ENCODE measurements at regions not wholly inside any gene's neighbourhood (a gene's known extent, or its start where the extent isn't known, plus 50 kb on each side); places are given as distances from the start of the nearest gene placed in this dataset.
"Not testable (repeated sequence)": the region's sequence is repeated elsewhere in the genome, so short reads cannot be mapped to it uniquely, and the experiment has no call there.

DNA sequence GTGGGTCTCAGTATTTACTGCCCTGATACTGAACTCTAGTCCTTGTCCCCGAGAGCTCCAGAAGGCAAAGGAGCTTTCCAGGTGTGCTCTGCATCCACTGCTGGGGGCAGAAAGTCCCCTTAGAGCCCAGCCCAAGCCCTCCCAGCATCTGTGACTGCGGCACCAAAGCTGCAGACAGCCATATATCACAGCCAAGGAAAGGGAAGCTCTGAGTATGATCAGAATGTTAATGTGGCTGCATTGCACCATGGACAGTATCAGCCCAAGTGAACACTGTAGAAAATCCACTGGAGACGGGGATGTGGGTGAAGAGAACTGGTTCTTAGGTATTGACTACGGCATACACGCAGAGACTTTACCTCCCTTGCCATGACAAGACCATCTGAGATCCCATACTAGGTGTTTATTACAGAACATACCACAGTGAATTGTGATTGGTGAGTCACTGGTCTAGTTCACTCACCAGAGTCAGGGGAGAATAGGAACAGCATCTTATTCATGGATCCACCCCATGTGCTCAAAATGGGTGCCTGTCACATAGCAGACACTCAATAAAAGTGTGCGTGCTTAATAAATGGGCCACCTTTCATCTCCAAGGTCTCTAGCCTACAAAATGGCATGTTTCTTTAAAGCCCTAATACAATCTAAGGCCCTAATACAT is 170.3 kb downstream of the HHIPL2 start:
- H4K20me1 ChIP-seq (ENCODE audit: insufficient read depth, low read length): no peaks in the 10 kb centered on the region
- H3K27me3 ChIP-seq (ENCODE audit: insufficient read depth, low read length, poor library complexity): peaks cover 4% of the 10 kb centered on the region
- no peak for ATAC-seq (ENCODE audit: insufficient read depth, low read depth)
- no peaks in the 10 kb centered on the region for H3K4me1 ChIP-seq (ENCODE audit: insufficient read depth, low read length)
- no peaks in the 10 kb centered on the region for H3K36me3 ChIP-seq (ENCODE audit: insufficient read depth, low read length)
- DNase-seq: no peak
- no peak overlapping the region for H3K27ac ChIP-seq (ENCODE audit: low read length)
- H3K9me3 ChIP-seq (ENCODE audit: insufficient read depth, low read length, severe bottlenecking): no peaks in the 10 kb centered on the region
- no peak overlapping the region for H3K9ac ChIP-seq (ENCODE audit: low read depth, low read length)
- H3K79me2 ChIP-seq (ENCODE audit: insufficient read depth, low read length): no peaks in the 10 kb centered on the region
- no peak overlapping the region for H2AFZ ChIP-seq (ENCODE audit: low read depth, low read length)
- no peak overlapping the region for H3K4me2 ChIP-seq (ENCODE audit: insufficient read depth, low read length)
- TF ChIP-seq, protein P1, sequence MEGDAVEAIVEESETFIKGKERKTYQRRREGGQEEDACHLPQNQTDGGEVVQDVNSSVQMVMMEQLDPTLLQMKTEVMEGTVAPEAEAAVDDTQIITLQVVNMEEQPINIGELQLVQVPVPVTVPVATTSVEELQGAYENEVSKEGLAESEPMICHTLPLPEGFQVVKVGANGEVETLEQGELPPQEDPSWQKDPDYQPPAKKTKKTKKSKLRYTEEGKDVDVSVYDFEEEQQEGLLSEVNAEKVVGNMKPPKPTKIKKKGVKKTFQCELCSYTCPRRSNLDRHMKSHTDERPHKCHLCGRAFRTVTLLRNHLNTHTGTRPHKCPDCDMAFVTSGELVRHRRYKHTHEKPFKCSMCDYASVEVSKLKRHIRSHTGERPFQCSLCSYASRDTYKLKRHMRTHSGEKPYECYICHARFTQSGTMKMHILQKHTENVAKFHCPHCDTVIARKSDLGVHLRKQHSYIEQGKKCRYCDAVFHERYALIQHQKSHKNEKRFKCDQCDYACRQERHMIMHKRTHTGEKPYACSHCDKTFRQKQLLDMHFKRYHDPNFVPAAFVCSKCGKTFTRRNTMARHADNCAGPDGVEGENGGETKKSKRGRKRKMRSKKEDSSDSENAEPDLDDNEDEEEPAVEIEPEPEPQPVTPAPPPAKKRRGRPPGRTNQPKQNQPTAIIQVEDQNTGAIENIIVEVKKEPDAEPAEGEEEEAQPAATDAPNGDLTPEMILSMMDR (IDR thresholded peaks at IDR 0.05; ENCODE audit: borderline replicate concordance, extremely low read depth, low read length, poor library complexity, severe bottlenecking): no peak
- no peak for TF ChIP-seq EZH2 (IDR thresholded peaks at IDR 0.05; ENCODE audit: borderline replicate concordance, low read depth, low read length, severe bottlenecking)
- H3K4me3 ChIP-seq (ENCODE audit: low read depth in 1 of 2, low read length in 2 of 2): no peak overlapping the region

DNA sequence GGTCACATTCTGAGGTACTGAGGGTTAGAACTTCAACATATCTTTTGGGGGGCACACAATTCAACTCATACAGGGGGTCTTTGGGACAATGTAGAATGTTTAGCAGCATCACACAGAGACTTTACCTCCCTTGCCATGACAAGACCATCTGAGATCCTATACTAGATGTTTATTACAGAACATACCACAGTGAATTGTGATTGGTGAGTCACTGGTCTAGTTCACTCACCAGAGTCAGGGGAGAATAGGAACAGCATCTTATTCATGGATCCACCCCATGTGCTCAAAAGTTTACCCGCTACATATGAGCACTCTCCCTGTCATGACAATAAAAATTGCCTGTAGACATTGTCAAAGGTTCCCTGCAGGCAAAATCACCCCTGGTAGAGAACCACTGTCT is 171.1 kb downstream of the HHIPL2 start:
- H3K27me3 ChIP-seq (ENCODE audit: insufficient read depth, low read length, poor library complexity); DNase-seq; H3K27ac ChIP-seq (ENCODE audit: low read length); H3K4me3 ChIP-seq (ENCODE audit: low read depth in 1 of 2, low read length in 2 of 2); ATAC-seq (ENCODE audit: insufficient read depth, low read depth); H3K9me3 ChIP-seq (ENCODE audit: insufficient read depth, low read length, severe bottlenecking); H4K20me1 ChIP-seq (ENCODE audit: insufficient read depth, low read length); H3K4me2 ChIP-seq (ENCODE audit: insufficient read depth, low read length); H3K9ac ChIP-seq (ENCODE audit: low read depth, low read length); H3K79me2 ChIP-seq (ENCODE audit: insufficient read depth, low read length); H3K4me1 ChIP-seq (ENCODE audit: insufficient read depth, low read length); H3K36me3 ChIP-seq (ENCODE audit: insufficient read depth, low read length); H2AFZ ChIP-seq (ENCODE audit: low read depth, low read length): not testable (repeated sequence)

DNA sequence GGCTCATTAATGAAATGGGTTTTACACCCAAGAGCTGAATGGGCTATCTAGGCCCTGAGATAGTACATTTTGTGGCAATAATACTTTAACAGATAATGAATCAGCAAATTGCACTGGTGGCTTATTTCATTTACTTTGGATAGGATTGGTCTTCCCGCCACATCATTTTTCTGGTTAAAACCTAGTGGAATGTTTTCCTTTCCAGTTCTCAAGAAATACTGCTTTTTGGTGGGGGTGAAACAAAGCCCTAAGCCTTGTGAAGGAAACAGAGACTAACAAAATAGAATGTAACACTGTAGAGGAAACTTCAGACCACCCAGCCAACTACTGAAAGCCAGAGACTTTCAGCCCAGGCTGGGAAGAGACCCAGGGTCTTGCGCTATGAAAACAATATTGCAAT is 172.2 kb downstream of the HHIPL2 start:
- no peak overlapping the region for H3K4me2 ChIP-seq (ENCODE audit: insufficient read depth, low read length)
- H3K79me2 ChIP-seq (ENCODE audit: insufficient read depth, low read length): no peaks in the 10 kb centered on the region
- no peak overlapping the region for H3K9ac ChIP-seq (ENCODE audit: low read depth, low read length)

DNA sequence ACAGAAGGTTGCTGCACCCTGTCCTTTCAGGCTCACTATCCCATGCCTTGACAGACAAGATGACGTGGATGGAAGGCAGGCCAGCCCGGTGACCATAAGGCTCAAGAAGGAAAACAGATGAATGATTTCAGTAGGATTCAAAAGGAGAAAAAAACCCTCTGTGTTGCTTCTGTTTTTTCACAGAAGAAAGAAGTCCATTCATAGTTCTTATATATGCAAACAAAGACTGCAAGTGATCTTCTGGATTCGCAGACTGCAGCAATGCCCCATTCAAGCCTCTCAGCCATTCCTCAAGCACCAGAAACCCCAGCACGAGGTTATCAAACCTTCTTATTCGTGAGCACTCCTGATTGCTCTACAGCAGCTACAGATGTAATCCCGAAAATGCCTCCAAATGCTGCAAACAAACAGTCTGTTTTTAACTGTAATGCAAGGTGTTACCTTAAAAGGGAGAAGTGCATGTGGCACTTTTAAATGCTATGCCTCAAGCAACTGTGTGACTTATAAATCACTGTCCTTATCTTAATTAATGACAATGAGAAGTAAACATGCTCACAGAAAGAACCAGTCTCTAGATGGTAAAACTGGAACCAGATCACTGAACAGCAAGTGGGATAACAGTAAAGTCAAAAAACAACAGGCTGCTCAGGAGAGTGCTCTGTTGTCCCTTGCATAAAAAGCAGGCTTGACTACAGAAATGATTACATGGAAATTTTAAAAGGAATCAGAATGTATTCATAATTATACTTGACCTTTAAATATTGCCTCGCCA is 173.9 kb downstream of the HHIPL2 start:
- Histone ChIP-seq H3K27me3 (ENCODE audit: insufficient read depth, low read length, poor library complexity) (peaks cover 4% of the 10 kb centered on the region), H3K4me3 (ENCODE audit: low read depth in 1 of 2, low read length in 2 of 2) (no peak overlapping the region), H3K27ac (ENCODE audit: low read length) (no peak overlapping the region), H3K4me1 (ENCODE audit: insufficient read depth, low read length) (no peaks in the 10 kb centered on the region), H3K9me3 (ENCODE audit: insufficient read depth, low read length, severe bottlenecking) (no peaks in the 10 kb centered on the region), H3K4me2 (ENCODE audit: insufficient read depth, low read length) (no peak overlapping the region), H3K9ac (ENCODE audit: low read depth, low read length) (no peak overlapping the region), H3K36me3 (ENCODE audit: insufficient read depth, low read length) (no peaks in the 10 kb centered on the region), H2AFZ (ENCODE audit: low read depth, low read length) (no peak overlapping the region), H4K20me1 (ENCODE audit: insufficient read depth, low read length) (no peaks in the 10 kb centered on the region), H3K79me2 (ENCODE audit: insufficient read depth, low read length) (no peaks in the 10 kb centered on the region)
- DNase-seq (no peak), ATAC-seq (ENCODE audit: insufficient read depth, low read depth) (no peak)
- TF ChIP-seq EZH2 (IDR thresholded peaks at IDR 0.05; ENCODE audit: borderline replicate concordance, low read depth, low read length, severe bottlenecking): no peak
- TF ChIP-seq, protein P1 (IDR thresholded peaks at IDR 0.05; ENCODE audit: borderline replicate concordance, extremely low read depth, low read length, poor library complexity, severe bottlenecking): no peak

More for the DNA sequence above, 172.2 kb downstream of the HHIPL2 start:
- H3K4me1 ChIP-seq (ENCODE audit: insufficient read depth, low read length): no peaks in the 10 kb centered on the region
- no peak overlapping the region for H3K4me3 ChIP-seq (ENCODE audit: low read depth in 1 of 2, low read length in 2 of 2)
- no peaks in the 10 kb centered on the region for H3K9me3 ChIP-seq (ENCODE audit: insufficient read depth, low read length, severe bottlenecking)
- H3K36me3 ChIP-seq (ENCODE audit: insufficient read depth, low read length): no peaks in the 10 kb centered on the region
- no peak for DNase-seq
- H2AFZ ChIP-seq (ENCODE audit: low read depth, low read length): no peak overlapping the region
- H3K27me3 ChIP-seq (ENCODE audit: insufficient read depth, low read length, poor library complexity): peaks cover 4% of the 10 kb centered on the region
- no peak overlapping the region for H3K27ac ChIP-seq (ENCODE audit: low read length)
- TF ChIP-seq EZH2 (IDR thresholded peaks at IDR 0.05; ENCODE audit: borderline replicate concordance, low read depth, low read length, severe bottlenecking): no peak
- TF ChIP-seq, protein P1 (IDR thresholded peaks at IDR 0.05; ENCODE audit: borderline replicate concordance, extremely low read depth, low read length, poor library complexity, severe bottlenecking): no peak
- no peak for ATAC-seq (ENCODE audit: insufficient read depth, low read depth)
- no peaks in the 10 kb centered on the region for H4K20me1 ChIP-seq (ENCODE audit: insufficient read depth, low read length)

All from DND-41 (cell line).